ENCODE measurements at regions not wholly inside any gene's neighbourhood (a gene's known extent, or its start where the extent isn't known, plus 50 kb on each side); places are given as distances from the start of the nearest gene placed in this dataset.

GRCh38 chr18:10201659-10202058 lies 252.8 kb upstream of the APCDD1 start:
- no peak for TF ChIP-seq EZH2 (IDR thresholded peaks at IDR 0.05; ENCODE audit: low read depth, unreplicated experiment)
- TF ChIP-seq CTCF (conservative IDR thresholded peaks at IDR 0.05; ENCODE audit: low read depth in 2 of 2) = no peak
- no peak for TF ChIP-seq NANOG (IDR thresholded peaks at IDR 0.05; ENCODE audit: borderline replicate concordance)
- TF ChIP-seq CREB1 (CRISPR knock-in tag; IDR thresholded peaks at IDR 0.05; ENCODE audit: low read depth) = no peak
- TF ChIP-seq POLR2AphosphoS5 (IDR thresholded peaks at IDR 0.05; ENCODE audit: low read depth) = no peak
- TF ChIP-seq ZNF462 (CRISPR knock-in tag; IDR thresholded peaks at IDR 0.05) = no peak
- TF ChIP-seq ZNF331 (CRISPR knock-in tag; IDR thresholded peaks at IDR 0.05; ENCODE audit: low read depth) = no peak
- TF ChIP-seq STAT1 (IDR thresholded peaks at IDR 0.05; ENCODE audit: unreplicated experiment) = no peak
